ENCODE measurements at regions not wholly inside any gene's neighbourhood (a gene's known extent, or its start where the extent isn't known, plus 50 kb on each side); places are given as distances from the start of the nearest gene placed in this dataset.

GRCh38 chr18:22695674-22696073 lies 237.5 kb upstream of the RBBP8 start:
- TF ChIP-seq CTCF (IDR thresholded peaks at IDR 0.05) = no peak
- DNase-seq = no peak
- ATAC-seq = no peak
- WGBS, 2 donors = 64 to 65% methylated on average over 4 of the region's 4 CpGs
- H3K27ac ChIP-seq = no peak overlapping the region
- no peaks in the 10 kb centered on the region for H3K27me3 ChIP-seq
- no peaks in the 10 kb centered on the region for H3K4me1 ChIP-seq
- H3K9me3 ChIP-seq = no peaks in the 10 kb centered on the region
- no peaks in the 10 kb centered on the region for H3K36me3 ChIP-seq (replicated peaks in 1 of 2; ENCODE audit: insufficient read depth in 1 of 2, low read depth in 2 of 2)
- intact Hi-C loops (cut with DNase I) = no loop called here
- H3K4me3 ChIP-seq = no peak overlapping the region

GRCh38 chr18:22697561-22697960 lies 235.6 kb upstream of the RBBP8 start:
- H3K4me3 ChIP-seq = no peak overlapping the region
- no peaks in the 10 kb centered on the region for H3K36me3 ChIP-seq (replicated peaks in 1 of 2; ENCODE audit: insufficient read depth in 1 of 2, low read depth in 2 of 2)
- TF ChIP-seq POLR2A (IDR thresholded peaks at IDR 0.05) = no peak
- TF ChIP-seq CTCF (IDR thresholded peaks at IDR 0.05) = no peak
- DNase-seq (no peak), ATAC-seq (no peak)
- intact Hi-C loops (cut with DNase I) = no loop called here
- H3K9me3 ChIP-seq = no peaks in the 10 kb centered on the region
- H3K27me3 ChIP-seq = no peaks in the 10 kb centered on the region
- WGBS, 2 donors = 87 to 93% methylated on average over 3 of the region's 3 CpGs
- no peaks in the 10 kb centered on the region for H3K4me1 ChIP-seq
- H3K27ac ChIP-seq = no peak overlapping the region

- 76% methylated on average over 1 of the region's 1 CpG; no CpG with 5 or more reads in 1 of the 2 donors for WGBS, 2 donors
- no peak for DNase-seq
- TF ChIP-seq CTCF (IDR thresholded peaks at IDR 0.05) (no peak), POLR2A (IDR thresholded peaks at IDR 0.05) (no peak)
- Histone ChIP-seq H3K27ac (no peak overlapping the region), H3K27me3 (no peaks in the 10 kb centered on the region), H3K36me3 (replicated peaks in 1 of 2; ENCODE audit: insufficient read depth in 1 of 2, low read depth in 2 of 2) (no peaks in the 10 kb centered on the region), H3K4me1 (no peaks in the 10 kb centered on the region), H3K4me3 (no peak overlapping the region), H3K9me3 (no peaks in the 10 kb centered on the region)
- intact Hi-C loops (cut with DNase I) = no loop called here
- ATAC-seq = no peak
Measured at GRCh38 chr18:22698711-22699110, 234.4 kb upstream of the RBBP8 start.

GRCh38 chr18:22699629-22700028 lies 233.5 kb upstream of the RBBP8 start:
- no peaks in the 10 kb centered on the region for H3K36me3 ChIP-seq (replicated peaks in 1 of 2; ENCODE audit: insufficient read depth in 1 of 2, low read depth in 2 of 2)
- DNase-seq (no peak), ATAC-seq (no peak)
- 60 to 63% methylated on average over 9 of the region's 9 CpGs for WGBS, 2 donors
- no peaks in the 10 kb centered on the region for H3K27me3 ChIP-seq
- H3K9me3 ChIP-seq = no peaks in the 10 kb centered on the region
- no peak overlapping the region for H3K4me3 ChIP-seq
- H3K27ac ChIP-seq = no peak overlapping the region
- TF ChIP-seq CTCF (IDR thresholded peaks at IDR 0.05) (no peak), POLR2A (IDR thresholded peaks at IDR 0.05) (no peak)
- no peaks in the 10 kb centered on the region for H3K4me1 ChIP-seq
- intact Hi-C loops (cut with DNase I) = no loop called here

GRCh38 chr18:22700920-22701319 lies 232.2 kb upstream of the RBBP8 start:
- WGBS, 2 donors = 92 to 96% methylated on average over 1 of the region's 1 CpG
- H3K27ac ChIP-seq = no peak overlapping the region

More at GRCh38 chr18:22700920-22701319, 232.2 kb upstream of the RBBP8 start:
- no peak for TF ChIP-seq POLR2A (IDR thresholded peaks at IDR 0.05)
- TF ChIP-seq CTCF (IDR thresholded peaks at IDR 0.05) = no peak
- H3K9me3 ChIP-seq = no peaks in the 10 kb centered on the region
- intact Hi-C loops (cut with DNase I) = no loop called here
- H3K4me1 ChIP-seq = no peaks in the 10 kb centered on the region
- no peak for ATAC-seq
- DNase-seq = no peak
- H3K36me3 ChIP-seq (replicated peaks in 1 of 2; ENCODE audit: insufficient read depth in 1 of 2, low read depth in 2 of 2) = no peaks in the 10 kb centered on the region
- H3K27me3 ChIP-seq = no peaks in the 10 kb centered on the region
- no peak overlapping the region for H3K4me3 ChIP-seq

Data from body of pancreas (tissue), 4 donors.